ENCODE measurements at regions not wholly inside any gene's neighbourhood (a gene's known extent, or its start where the extent isn't known, plus 50 kb on each side); places are given as distances from the start of the nearest gene placed in this dataset.

DNA sequence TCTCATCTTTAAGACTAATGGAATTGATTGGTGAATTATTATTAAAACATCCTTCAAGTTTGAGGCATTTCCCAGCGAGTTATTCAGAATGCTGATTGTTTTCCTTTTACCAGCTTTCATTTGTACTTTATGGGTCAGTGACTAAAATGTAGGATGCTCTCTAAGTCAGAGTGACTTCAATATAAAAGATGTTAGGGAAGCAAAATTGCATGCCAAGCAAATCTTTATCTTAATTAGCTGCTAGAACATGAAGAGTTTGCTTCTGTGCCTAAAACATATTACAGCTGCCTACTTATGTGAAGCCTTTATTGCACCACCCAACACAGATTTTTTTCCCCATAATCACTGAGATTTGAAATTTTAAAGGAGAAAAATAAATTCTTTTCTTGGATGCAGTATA is 79.8 kb upstream of the CYYR1 start:
- Mint-ChIP-seq H3K4me1 (no peaks in the 10 kb centered on the region), H3K4me3 (no peak overlapping the region), H3K27me3 (no peaks in the 10 kb centered on the region), H3K9me3 (no peaks in the 10 kb centered on the region), H3K36me3 (ENCODE audit: low read depth) (no peaks in the 10 kb centered on the region), H3K27ac (no peak overlapping the region)
- TF ChIP-seq, protein P1, sequence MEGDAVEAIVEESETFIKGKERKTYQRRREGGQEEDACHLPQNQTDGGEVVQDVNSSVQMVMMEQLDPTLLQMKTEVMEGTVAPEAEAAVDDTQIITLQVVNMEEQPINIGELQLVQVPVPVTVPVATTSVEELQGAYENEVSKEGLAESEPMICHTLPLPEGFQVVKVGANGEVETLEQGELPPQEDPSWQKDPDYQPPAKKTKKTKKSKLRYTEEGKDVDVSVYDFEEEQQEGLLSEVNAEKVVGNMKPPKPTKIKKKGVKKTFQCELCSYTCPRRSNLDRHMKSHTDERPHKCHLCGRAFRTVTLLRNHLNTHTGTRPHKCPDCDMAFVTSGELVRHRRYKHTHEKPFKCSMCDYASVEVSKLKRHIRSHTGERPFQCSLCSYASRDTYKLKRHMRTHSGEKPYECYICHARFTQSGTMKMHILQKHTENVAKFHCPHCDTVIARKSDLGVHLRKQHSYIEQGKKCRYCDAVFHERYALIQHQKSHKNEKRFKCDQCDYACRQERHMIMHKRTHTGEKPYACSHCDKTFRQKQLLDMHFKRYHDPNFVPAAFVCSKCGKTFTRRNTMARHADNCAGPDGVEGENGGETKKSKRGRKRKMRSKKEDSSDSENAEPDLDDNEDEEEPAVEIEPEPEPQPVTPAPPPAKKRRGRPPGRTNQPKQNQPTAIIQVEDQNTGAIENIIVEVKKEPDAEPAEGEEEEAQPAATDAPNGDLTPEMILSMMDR (IDR thresholded peaks at IDR 0.05): no peak
- ChIA-PET POLR2A (no interaction called here), CTCF (no interaction called here)
- ATAC-seq (ENCODE audit: low read depth): no peak
- intact Hi-C loops (cut with micrococcal nuclease): no loop called here
- no peak for DNase-seq

DNA sequence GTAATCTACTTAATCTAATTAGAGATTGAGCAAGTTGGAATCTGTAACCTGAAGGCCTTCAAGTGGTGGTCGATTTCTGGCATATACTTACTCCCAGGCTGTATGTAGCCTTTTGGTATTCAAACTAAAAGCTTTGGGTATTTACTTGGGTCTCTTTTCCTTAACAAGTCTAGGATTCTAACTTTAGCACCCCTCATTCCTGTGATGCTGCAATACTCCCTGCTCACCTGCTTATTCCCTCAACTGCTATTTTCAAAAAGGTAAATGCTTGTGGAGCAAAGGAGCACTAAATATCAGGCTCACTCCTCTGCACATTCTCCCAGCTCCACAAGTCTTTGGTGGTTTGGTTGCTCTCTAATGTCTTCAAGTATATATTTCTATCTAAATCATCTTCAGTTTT is 68.0 kb upstream of the CYYR1 start:
- ChIA-PET CTCF (no interaction called here), POLR2A (no interaction called here)
- ATAC-seq (ENCODE audit: low read depth) (no peak), DNase-seq (no peak)
- Mint-ChIP-seq H3K9me3 (peaks cover 11% of the 10 kb centered on the region), H3K36me3 (ENCODE audit: low read depth) (no peaks in the 10 kb centered on the region), H3K4me1 (no peaks in the 10 kb centered on the region), H3K4me3 (no peak overlapping the region), H3K27ac (no peak overlapping the region), H3K27me3 (no peaks in the 10 kb centered on the region)
- intact Hi-C loops (cut with micrococcal nuclease): no loop called here
- TF ChIP-seq, protein P1 (IDR thresholded peaks at IDR 0.05): no peak

DNA sequence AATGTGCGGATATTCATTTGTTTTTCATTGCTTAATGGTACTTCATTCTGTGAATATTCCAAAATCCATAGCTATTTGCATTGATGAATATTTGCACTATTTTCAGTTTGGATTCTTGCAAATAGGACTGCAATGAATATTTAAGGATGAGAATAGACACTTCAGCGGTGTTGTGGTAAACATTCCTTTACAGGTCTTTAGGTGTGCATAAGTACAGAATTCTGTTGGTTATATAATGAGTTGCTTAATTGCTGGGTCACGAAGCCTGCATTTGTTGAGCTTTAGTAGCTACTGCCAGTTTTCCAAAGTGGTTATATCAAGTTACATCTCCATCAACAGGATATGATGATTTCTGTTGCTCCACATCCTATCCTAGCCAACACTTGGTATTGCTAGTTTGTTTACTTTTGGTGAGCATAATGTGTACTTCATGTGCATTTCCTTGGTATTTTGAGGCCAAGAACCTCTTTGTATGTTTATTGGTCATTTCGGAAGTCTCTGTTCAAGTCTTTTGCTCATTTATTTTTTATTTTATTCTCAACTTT is 64.2 kb upstream of the CYYR1 start:
- POLR2A ChIA-PET: no interaction called here
- CTCF ChIA-PET: no interaction called here

DNA sequence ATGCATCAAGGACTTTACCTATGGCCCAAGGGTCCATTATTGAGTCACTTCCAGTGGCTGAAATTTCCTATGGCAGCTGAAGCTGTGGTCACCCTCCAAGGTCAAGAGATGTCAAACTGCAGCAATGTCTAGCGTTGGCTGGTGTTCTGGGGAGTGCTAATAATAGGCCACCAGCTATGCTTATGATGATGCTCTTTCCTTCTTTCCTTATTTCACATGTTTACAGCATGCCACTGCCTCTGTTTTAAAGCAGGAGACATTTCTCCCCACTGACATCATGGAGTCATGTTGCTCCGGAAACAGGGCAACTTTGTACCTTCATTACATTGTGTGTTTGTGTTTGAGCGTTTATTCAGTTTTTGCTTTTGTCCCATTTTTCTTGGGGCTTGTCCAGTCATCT is 62.6 kb upstream of the CYYR1 start:
- no peak overlapping the region for H3K4me3 Mint-ChIP-seq
- H3K27ac Mint-ChIP-seq: no peak overlapping the region
- POLR2A ChIA-PET: no interaction called here

More for the DNA sequence above, 64.2 kb upstream of the CYYR1 start:
- TF ChIP-seq, protein P1 (IDR thresholded peaks at IDR 0.05): no peak
- Mint-ChIP-seq H3K27ac (no peak overlapping the region), H3K36me3 (ENCODE audit: low read depth) (no peaks in the 10 kb centered on the region), H3K27me3 (no peaks in the 10 kb centered on the region), H3K4me3 (no peak overlapping the region), H3K4me1 (no peaks in the 10 kb centered on the region), H3K9me3 (peaks cover 11% of the 10 kb centered on the region)
- intact Hi-C loops (cut with micrococcal nuclease): no loop called here
- DNase-seq: no peak
- no peak for ATAC-seq (ENCODE audit: low read depth)

DNA sequence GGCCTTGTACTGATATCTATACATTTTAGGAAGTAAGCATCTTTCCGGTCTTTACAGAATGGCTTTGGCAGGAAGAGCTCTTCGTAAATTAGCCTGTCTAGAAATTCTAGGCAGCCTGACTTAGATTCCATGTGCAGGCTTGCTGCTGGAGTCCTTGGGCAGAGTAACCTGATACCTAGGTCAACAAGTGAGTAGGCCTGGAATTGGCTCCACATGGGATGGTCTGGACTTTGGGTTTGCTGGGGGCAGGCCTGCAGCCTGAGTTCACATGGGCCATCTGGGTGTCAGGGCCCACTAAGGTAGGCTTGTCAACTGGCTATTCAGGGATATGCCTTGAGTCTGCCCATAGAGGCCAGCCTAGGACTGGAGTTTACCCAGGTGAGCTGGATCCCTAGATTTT is 59.6 kb upstream of the CYYR1 start:
- no peak for ATAC-seq (ENCODE audit: low read depth)
- no peaks in the 10 kb centered on the region for H3K36me3 Mint-ChIP-seq (ENCODE audit: low read depth)
- no peaks in the 10 kb centered on the region for H3K27me3 Mint-ChIP-seq
- POLR2A ChIA-PET: no interaction called here
- peaks cover 6% of the 10 kb centered on the region for H3K9me3 Mint-ChIP-seq
- no peak for DNase-seq
- intact Hi-C loops (cut with micrococcal nuclease): no loop called here
- TF ChIP-seq, protein P1 (IDR thresholded peaks at IDR 0.05): no peak
- H3K4me3 Mint-ChIP-seq: no peak overlapping the region
- CTCF ChIA-PET: no interaction called here
- no peak overlapping the region for H3K27ac Mint-ChIP-seq
- H3K4me1 Mint-ChIP-seq: no peaks in the 10 kb centered on the region

More for the DNA sequence above, 62.6 kb upstream of the CYYR1 start:
- no peaks in the 10 kb centered on the region for H3K4me1 Mint-ChIP-seq
- H3K9me3 Mint-ChIP-seq: peaks cover 16% of the 10 kb centered on the region
- ATAC-seq (ENCODE audit: low read depth) (no peak), DNase-seq (no peak)
- H3K27me3 Mint-ChIP-seq: no peaks in the 10 kb centered on the region
- TF ChIP-seq, protein P1 (IDR thresholded peaks at IDR 0.05): no peak
- intact Hi-C loops (cut with micrococcal nuclease): no loop called here
- CTCF ChIA-PET: no interaction called here
- H3K36me3 Mint-ChIP-seq (ENCODE audit: low read depth): no peaks in the 10 kb centered on the region

All from activated B cell treated with CpG ODN at 0.5 μM for 24 hours (primary cell).